Mammary epithelial cell (primary cell): ENCODE measurements at regions not wholly inside any gene's neighbourhood (a gene's known extent, or its start where the extent isn't known, plus 50 kb on each side); places are given as distances from the start of the nearest gene placed in this dataset.

Source experiments
- CTCF ChIP-seq, 2 donors: IDR thresholded peaks in 1 of 2; conservative IDR thresholded peaks in 1 of 2; 2 replicates each; pipeline ENCODE4 v1.5.1; 2011 to 2012; ENCODE audit warnings: inconsistent platforms in 2 of 2, low read length in 2 of 2, mild to moderate bottlenecking in 2 of 2, control low read depth in 1 of 2, low read depth in 1 of 2; ENCODE audit not compliant: insufficient read depth in 1 of 2; ENCODE audit errors: extremely low read depth in 1 of 2
- EZH2 ChIP-seq: IDR thresholded peaks from 2 replicates; pipeline ENCODE4 v1.6.1; 2012; ENCODE audit warnings: low read length, inconsistent platforms, borderline replicate concordance

- TF ChIP-seq CTCF (conservative IDR thresholded peaks at IDR 0.05 in 1 of 2, IDR thresholded peaks at IDR 0.05 in 1 of 2; ENCODE audit: extremely low read depth in 1 of 2, insufficient read depth in 1 of 2, low read depth in 1 of 2, low read length in 2 of 2) (no peak), EZH2 (no peak)
These were observed 277.0 kb downstream of the PRL start for GRCh38 chr6:22019857-22020256.
